ENCODE measurements at regions not wholly inside any gene's neighbourhood (a gene's known extent, or its start where the extent isn't known, plus 50 kb on each side); places are given as distances from the start of the nearest gene placed in this dataset.
"Not testable (repeated sequence)": the region's sequence is repeated elsewhere in the genome, so short reads cannot be mapped to it uniquely, and the experiment has no call there.

DNA sequence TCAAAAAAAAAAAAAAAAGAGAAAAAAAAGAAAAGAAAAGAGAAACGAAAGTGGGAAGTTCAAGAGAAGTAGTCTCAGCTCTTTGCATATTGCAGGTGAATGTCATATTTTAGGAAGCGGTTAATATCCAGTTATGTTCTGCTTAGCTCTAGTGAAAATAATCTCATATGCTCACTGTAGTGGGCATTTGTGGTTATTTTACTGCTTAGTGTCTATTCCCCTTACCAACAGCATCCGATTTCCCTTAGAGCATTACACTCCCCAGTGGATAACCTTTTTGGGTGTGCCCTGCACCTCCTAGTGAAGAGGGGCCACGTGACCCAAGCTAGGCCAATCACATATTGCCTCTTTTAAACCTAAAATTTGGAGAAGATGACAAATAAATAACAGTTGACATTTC is 111.2 kb upstream of the ZNF827 start:
- no peaks in the 10 kb centered on the region for H3K27me3 ChIP-seq (ENCODE audit: control insufficient read depth, insufficient read depth, low read length)
- no peaks in the 10 kb centered on the region for H3K36me3 ChIP-seq (ENCODE audit: control insufficient read depth, insufficient read depth, low read length)
- TF ChIP-seq, protein P1, sequence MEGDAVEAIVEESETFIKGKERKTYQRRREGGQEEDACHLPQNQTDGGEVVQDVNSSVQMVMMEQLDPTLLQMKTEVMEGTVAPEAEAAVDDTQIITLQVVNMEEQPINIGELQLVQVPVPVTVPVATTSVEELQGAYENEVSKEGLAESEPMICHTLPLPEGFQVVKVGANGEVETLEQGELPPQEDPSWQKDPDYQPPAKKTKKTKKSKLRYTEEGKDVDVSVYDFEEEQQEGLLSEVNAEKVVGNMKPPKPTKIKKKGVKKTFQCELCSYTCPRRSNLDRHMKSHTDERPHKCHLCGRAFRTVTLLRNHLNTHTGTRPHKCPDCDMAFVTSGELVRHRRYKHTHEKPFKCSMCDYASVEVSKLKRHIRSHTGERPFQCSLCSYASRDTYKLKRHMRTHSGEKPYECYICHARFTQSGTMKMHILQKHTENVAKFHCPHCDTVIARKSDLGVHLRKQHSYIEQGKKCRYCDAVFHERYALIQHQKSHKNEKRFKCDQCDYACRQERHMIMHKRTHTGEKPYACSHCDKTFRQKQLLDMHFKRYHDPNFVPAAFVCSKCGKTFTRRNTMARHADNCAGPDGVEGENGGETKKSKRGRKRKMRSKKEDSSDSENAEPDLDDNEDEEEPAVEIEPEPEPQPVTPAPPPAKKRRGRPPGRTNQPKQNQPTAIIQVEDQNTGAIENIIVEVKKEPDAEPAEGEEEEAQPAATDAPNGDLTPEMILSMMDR (IDR thresholded peaks at IDR 0.05; ENCODE audit: insufficient read depth, low read depth, low read length) = no peak
- DNase-seq (ENCODE audit: low read depth) = no peak
- ChIA-PET CTCF (interaction anchor here (1.2 kb wide), 1 partner anchor 17 kb away, joined by 3 read pairs; no protein-coding TSS in a partner anchor), POLR2A (no interaction called here)
- no peak overlapping the region for H3K4me3 ChIP-seq (ENCODE audit: low read depth, low read length)

DNA sequence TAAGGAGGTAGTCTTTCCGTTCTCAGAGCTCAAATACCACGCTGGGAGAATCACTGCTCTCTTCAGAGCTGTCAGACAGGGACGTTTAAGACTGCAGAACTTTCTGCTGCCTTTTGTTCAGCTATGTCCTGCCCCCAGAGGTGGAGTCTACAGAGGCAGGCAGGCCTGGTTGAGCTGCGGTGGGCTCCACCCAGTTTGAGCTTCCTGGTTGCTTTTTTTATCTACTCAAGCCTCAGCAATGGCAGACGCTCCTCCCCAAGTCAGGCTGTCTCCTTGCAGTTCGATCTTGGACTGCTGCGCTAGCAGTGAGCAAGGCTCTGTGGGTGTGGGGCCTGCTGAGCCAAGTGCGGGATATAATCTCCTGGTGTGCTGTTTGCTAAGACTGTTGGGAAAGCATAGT is 109.1 kb upstream of the ZNF827 start:
- DNase-seq (ENCODE audit: low read depth); H3K27me3 ChIP-seq (ENCODE audit: control insufficient read depth, insufficient read depth, low read length); H3K4me3 ChIP-seq (ENCODE audit: low read depth, low read length); H3K36me3 ChIP-seq (ENCODE audit: control insufficient read depth, insufficient read depth, low read length); CTCF ChIA-PET; POLR2A ChIA-PET: not testable (repeated sequence)

DNA sequence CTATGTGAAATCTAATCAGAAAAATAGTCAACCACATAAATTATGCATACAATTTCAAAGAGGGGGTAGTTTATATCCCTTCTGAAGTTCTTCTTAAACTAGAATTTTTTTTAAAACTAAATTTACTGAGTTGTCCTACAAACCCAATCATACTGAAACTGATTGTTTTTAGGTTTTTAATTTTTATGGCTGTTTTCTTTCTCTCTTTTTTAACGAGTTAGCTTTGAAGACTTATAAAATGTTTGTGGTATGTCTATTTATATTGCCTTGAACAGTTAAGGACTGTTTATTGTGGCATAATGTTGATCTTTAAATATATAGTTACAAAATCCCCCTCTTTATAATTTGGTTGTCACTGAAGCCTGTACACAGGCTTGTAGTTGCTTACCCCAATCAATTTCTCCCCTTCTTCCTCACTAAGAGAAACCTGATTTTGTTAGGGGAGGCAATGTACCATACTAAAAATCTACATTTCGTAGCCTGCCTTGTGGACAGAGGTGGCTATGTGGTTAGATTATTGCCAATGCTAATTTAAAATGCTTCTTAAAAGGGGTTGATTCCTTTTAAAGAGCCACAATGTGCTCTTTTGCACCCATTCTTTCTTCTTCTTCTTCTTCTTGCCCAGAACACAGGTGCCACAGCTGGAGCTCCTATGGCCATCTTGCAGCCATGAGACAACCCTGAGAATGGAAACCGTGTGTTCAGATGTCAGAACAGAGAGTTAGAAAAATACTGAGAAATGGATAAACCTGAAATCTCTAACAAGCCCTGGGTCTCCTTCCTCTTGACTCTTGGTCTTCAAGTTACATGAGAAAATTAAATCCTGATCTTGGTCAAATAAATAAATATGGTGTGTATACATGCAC is 102.7 kb upstream of the ZNF827 start:
- POLR2A ChIA-PET = no interaction called here
- CTCF ChIA-PET = no interaction called here

DNA sequence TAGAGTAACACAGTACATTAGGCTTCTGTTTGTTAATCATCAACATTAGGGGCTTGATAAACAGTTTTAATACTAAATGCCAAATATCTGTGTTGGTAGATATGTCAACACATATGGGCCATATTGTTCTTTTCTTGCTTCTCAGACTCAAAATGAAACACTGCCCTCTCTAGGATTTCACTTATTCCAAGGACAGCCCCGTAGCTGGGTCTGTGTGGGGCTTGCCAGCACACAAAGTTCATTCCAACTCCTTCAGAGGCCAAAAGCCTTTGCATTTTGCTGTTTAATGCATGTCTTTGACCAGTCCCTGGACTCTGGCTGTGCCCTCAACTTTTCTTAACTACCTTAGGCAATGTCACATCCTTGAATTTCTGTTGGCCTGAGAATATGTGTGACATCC is 102.0 kb upstream of the ZNF827 start:
- Histone ChIP-seq H3K36me3 (ENCODE audit: control insufficient read depth, insufficient read depth, low read length) (no peaks in the 10 kb centered on the region), H3K27me3 (ENCODE audit: control insufficient read depth, insufficient read depth, low read length) (no peaks in the 10 kb centered on the region), H3K4me3 (ENCODE audit: low read depth, low read length) (no peak overlapping the region)
- ChIA-PET CTCF (no interaction called here), POLR2A (no interaction called here)
- no peak for DNase-seq (ENCODE audit: low read depth)
- TF ChIP-seq, protein P1 (IDR thresholded peaks at IDR 0.05; ENCODE audit: insufficient read depth, low read depth, low read length) = no peak

More for the DNA sequence above, 102.7 kb upstream of the ZNF827 start:
- Histone ChIP-seq H3K27me3 (ENCODE audit: control insufficient read depth, insufficient read depth, low read length) (no peaks in the 10 kb centered on the region), H3K36me3 (ENCODE audit: control insufficient read depth, insufficient read depth, low read length) (no peaks in the 10 kb centered on the region), H3K4me3 (ENCODE audit: low read depth, low read length) (no peak overlapping the region)
- DNase-seq (ENCODE audit: low read depth) = no peak
- TF ChIP-seq, protein P1 (IDR thresholded peaks at IDR 0.05; ENCODE audit: insufficient read depth, low read depth, low read length) = no peak

DNA sequence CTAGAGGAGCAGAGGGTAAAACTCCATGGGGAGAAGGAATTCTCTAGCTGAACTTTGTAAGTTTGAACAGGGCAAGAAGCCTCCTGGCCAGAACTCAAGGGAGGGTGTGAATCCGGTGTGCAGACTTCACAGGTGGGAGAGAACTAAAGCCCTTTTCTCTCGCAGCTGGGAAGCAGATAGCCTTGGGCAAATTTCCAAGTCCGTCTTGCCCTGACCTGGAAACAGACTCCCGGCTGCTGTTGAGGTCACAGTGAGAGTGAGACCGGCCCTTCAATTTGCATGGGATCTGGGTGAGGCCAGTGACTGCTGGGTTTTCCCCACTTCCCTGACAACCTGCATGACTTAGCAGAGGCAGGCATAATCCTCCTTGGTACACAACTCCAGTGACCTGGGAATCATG is 94.5 kb upstream of the ZNF827 start:
- CTCF ChIA-PET = no interaction called here
- no peak for DNase-seq (ENCODE audit: low read depth)
- H3K27me3 ChIP-seq (ENCODE audit: control insufficient read depth, insufficient read depth, low read length) = no peaks in the 10 kb centered on the region
- POLR2A ChIA-PET = no interaction called here
- TF ChIP-seq, protein P1 (IDR thresholded peaks at IDR 0.05; ENCODE audit: insufficient read depth, low read depth, low read length) = no peak
- no peak overlapping the region for H3K4me3 ChIP-seq (ENCODE audit: low read depth, low read length)
- no peaks in the 10 kb centered on the region for H3K36me3 ChIP-seq (ENCODE audit: control insufficient read depth, insufficient read depth, low read length)
